Neural progenitor cell (in vitro differentiated cells): ENCODE measurements at regions not wholly inside any gene's neighbourhood (a gene's known extent, or its start where the extent isn't known, plus 50 kb on each side); places are given as distances from the start of the nearest gene placed in this dataset.
A peak's percentile ranks its signal among the peaks of the same experiment; 100 is the strongest.

Experiments
- DNase-seq: peaks from one replicate; pipeline ENCODE4 v3.0.0-alpha.2; 2016; ENCODE audit warnings: low spot score
- H2AFZ ChIP-seq: fragments of 200-600 bp; sonication (generic); replicated peaks from 2 replicates; pipeline ENCODE4 v1.6.1; 2016; ENCODE audit warnings: antibody characterized with exemption
- H3F3A ChIP-seq: fragments of 200-600 bp; sonication (generic); 2 replicates; pipeline ENCODE4 v1.6.1; 2016; ENCODE audit warnings: antibody characterized with exemption, low read depth
- H3K27ac ChIP-seq: fragments of 200-600 bp; sonication (generic); 2 replicates; pipeline ENCODE4 v1.5.1; 2016; ENCODE audit warnings: mild to moderate bottlenecking
- H3K27me3 ChIP-seq: fragments of 200-600 bp; sonication (generic); 2 replicates; pipeline ENCODE4 v1.6.1; 2016; ENCODE audit warnings: mild to moderate bottlenecking, moderate library complexity
- H3K36me3 ChIP-seq: fragments of 200-600 bp; sonication (generic); 2 replicates; pipeline ENCODE4 v1.5.1; 2016
- H3K4me1 ChIP-seq: fragments of 200-600 bp; sonication (generic); 2 replicates; pipeline ENCODE4 v1.6.1; 2016; ENCODE audit warnings: mixed run types
- H3K4me2 ChIP-seq: fragments of 200-600 bp; sonication (generic); 2 replicates; pipeline ENCODE4 v1.6.1; 2016
- H3K4me3 ChIP-seq: fragments of 200-600 bp; sonication (generic); 2 replicates; pipeline ENCODE4 v1.5.1; 2016
- H3K79me2 ChIP-seq: fragments of 200-600 bp; sonication (generic); 2 replicates; pipeline ENCODE4 v1.6.1; 2016; ENCODE audit warnings: low read depth
- H3K9ac ChIP-seq: fragments of 200-600 bp; sonication (generic); 2 replicates; pipeline ENCODE4 v1.6.1; 2016
- H3K9me3 ChIP-seq: fragments of 200-600 bp; sonication (generic); 2 replicates; pipeline ENCODE4 v1.5.1; 2016; ENCODE audit warnings: low read depth
- H4K20me1 ChIP-seq: fragments of 200-600 bp; sonication (generic); 2 replicates; pipeline ENCODE4 v1.6.1; 2016; ENCODE audit warnings: low read depth
- H3K27ac Mint-ChIP-seq: 3 replicates; pipeline ENCODE4 v1.8.0; 2021; ENCODE audit warnings: mixed read lengths
- H3K27me3 Mint-ChIP-seq: 2 replicates; pipeline ENCODE4 v1.8.0; 2022; ENCODE audit warnings: low read depth, mild to moderate bottlenecking, inconsistent platforms, moderate library complexity, mixed read lengths; ENCODE audit not compliant: insufficient read depth
- H3K36me3 Mint-ChIP-seq: 3 replicates; pipeline ENCODE4 v1.8.0; 2021; ENCODE audit warnings: mixed read lengths
- H3K4me1 Mint-ChIP-seq: 3 replicates; pipeline ENCODE4 v1.8.0; 2021; ENCODE audit warnings: mixed read lengths
- H3K4me3 Mint-ChIP-seq: 3 replicates; pipeline ENCODE4 v1.8.0; 2021; ENCODE audit warnings: mild to moderate bottlenecking, moderate library complexity, mixed read lengths
- H3K9me3 Mint-ChIP-seq: 3 replicates; pipeline ENCODE4 v1.8.0; 2020; ENCODE audit warnings: mixed read lengths
- EZH2 ChIP-seq: fragments of 200-600 bp; sonication (generic); IDR thresholded peaks from 2 replicates; pipeline ENCODE4 v1.6.1; 2017; ENCODE audit warnings: antibody characterized with exemption, mild to moderate bottlenecking, moderate library complexity
- EZH2phosphoT487 ChIP-seq: fragments of 200-600 bp; sonication (generic); IDR thresholded peaks from 2 replicates; pipeline ENCODE4 v1.6.1; 2017; ENCODE audit warnings: antibody characterized with exemption
- TF ChIP-seq, protein P1 (sequence below): fragments of 200-600 bp; sonication (generic); IDR thresholded peaks from 2 replicates; pipeline ENCODE4 v1.5.1; 2017; ENCODE audit warnings: antibody characterized with exemption, mild to moderate bottlenecking

DNA sequence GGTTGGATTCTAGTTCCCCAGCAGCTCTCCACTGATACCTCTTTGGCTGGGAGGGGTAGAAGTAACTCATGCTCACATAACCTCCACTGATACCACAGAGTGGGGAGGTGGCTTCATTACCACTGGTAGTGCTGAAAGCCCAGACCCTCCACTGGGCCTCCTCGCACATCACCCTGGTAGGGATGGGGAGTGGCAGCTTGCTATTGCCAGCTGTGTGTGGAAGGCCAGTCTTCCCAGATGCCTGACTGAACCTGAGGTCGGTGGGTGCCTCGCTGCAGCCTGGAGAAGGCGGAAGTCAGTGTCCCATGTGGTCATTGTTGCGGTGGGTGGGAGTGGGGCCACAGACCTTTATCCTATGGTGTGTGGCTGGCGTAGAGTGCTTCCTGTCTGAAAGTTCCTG lies 138.0 kb downstream of the TAF11L14 start:
- Histone ChIP-seq H3K9me3 (no peaks in the 10 kb centered on the region), H2AFZ (no peak overlapping the region), H3K27me3 (no peaks in the 10 kb centered on the region), H3K79me2 (no peaks in the 10 kb centered on the region), H3K27ac (no peak overlapping the region), H3K9ac (no peak overlapping the region), H4K20me1 (no peaks in the 10 kb centered on the region), H3K4me3 (no peak overlapping the region), H3K4me1 (no peaks in the 10 kb centered on the region), H3K4me2 (no peak overlapping the region), H3F3A (no peaks in the 10 kb centered on the region), H3K36me3 (no peaks in the 10 kb centered on the region)
- no peak for TF ChIP-seq EZH2phosphoT487
- TF ChIP-seq EZH2, result no peak
- TF ChIP-seq, protein P1, sequence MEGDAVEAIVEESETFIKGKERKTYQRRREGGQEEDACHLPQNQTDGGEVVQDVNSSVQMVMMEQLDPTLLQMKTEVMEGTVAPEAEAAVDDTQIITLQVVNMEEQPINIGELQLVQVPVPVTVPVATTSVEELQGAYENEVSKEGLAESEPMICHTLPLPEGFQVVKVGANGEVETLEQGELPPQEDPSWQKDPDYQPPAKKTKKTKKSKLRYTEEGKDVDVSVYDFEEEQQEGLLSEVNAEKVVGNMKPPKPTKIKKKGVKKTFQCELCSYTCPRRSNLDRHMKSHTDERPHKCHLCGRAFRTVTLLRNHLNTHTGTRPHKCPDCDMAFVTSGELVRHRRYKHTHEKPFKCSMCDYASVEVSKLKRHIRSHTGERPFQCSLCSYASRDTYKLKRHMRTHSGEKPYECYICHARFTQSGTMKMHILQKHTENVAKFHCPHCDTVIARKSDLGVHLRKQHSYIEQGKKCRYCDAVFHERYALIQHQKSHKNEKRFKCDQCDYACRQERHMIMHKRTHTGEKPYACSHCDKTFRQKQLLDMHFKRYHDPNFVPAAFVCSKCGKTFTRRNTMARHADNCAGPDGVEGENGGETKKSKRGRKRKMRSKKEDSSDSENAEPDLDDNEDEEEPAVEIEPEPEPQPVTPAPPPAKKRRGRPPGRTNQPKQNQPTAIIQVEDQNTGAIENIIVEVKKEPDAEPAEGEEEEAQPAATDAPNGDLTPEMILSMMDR, result no peak
- Mint-ChIP-seq H3K27me3 (no peaks in the 10 kb centered on the region), H3K4me3 (no peak overlapping the region), H3K4me1 (no peaks in the 10 kb centered on the region), H3K9me3 (peaks cover 4% of the 10 kb centered on the region), H3K36me3 (no peaks in the 10 kb centered on the region), H3K27ac (no peak overlapping the region)
- DNase-seq, result no peak

DNA sequence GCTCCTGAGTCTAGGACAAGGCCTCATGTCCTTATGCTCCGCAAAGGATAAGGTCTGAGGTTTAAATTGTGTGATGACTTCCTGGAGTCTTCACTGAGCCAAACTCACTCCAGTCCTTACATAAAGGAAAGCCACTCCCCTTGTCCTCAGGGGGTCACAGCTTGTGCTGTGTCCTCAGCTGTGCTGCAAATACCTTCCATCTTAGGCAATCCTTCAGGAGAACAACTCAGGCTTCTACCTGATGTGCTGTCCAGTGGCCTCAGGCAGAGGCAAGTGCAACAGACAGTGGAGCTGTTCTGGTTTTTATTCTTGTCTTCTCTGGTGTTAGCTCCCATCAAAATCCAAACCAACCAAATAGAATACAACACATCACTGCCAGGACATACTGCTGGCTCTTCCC lies 151.5 kb downstream of the TAF11L14 start:
- H3K27ac Mint-ChIP-seq, result peak overlapping the region; percentile 76
- DNase-seq, result peak; percentile 47
- peaks cover 20% of the 10 kb centered on the region for H3K4me1 Mint-ChIP-seq
- no peak overlapping the region for H3K4me3 ChIP-seq
- H3K27me3 ChIP-seq, result no peaks in the 10 kb centered on the region
- no peaks in the 10 kb centered on the region for H3K27me3 Mint-ChIP-seq
- H3K9me3 Mint-ChIP-seq, result peaks cover 2% of the 10 kb centered on the region
- H3F3A ChIP-seq, result no peaks in the 10 kb centered on the region
- H4K20me1 ChIP-seq, result no peaks in the 10 kb centered on the region
- peaks cover 6% of the 10 kb centered on the region for H3K4me1 ChIP-seq
- H3K4me3 Mint-ChIP-seq, result no peak overlapping the region
- H3K27ac ChIP-seq, result no peak overlapping the region
- H2AFZ ChIP-seq, result no peak overlapping the region
- no peaks in the 10 kb centered on the region for H3K36me3 Mint-ChIP-seq
- no peak overlapping the region for H3K4me2 ChIP-seq
- TF ChIP-seq, protein P1, result no peak
- TF ChIP-seq EZH2, result no peak
- no peak for TF ChIP-seq EZH2phosphoT487
- no peaks in the 10 kb centered on the region for H3K9me3 ChIP-seq
- no peak overlapping the region for H3K9ac ChIP-seq
- H3K79me2 ChIP-seq, result no peaks in the 10 kb centered on the region
- no peaks in the 10 kb centered on the region for H3K36me3 ChIP-seq

DNA sequence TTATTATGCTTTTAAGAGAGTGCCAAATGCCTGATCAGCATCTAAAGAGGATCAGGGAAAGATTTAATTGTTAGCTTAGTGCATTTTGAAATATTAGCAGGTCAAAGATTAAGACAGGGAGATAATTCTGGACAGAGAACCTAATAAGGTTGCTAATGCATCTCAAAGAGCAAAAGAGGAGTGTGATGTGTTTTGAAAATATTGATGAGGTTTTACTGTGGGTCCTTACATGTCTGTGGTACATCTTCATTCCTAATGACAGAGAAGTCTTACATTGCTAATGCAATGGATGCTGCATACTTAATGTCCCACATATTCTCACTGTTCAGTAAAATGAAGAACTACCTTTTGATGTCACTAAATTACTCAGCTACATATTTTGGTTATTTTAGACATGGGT lies 154.1 kb downstream of the TAF11L14 start:
- Histone ChIP-seq H3K36me3 (no peaks in the 10 kb centered on the region), H3K4me3 (no peak overlapping the region), H4K20me1 (no peaks in the 10 kb centered on the region), H2AFZ (no peak overlapping the region), H3F3A (no peaks in the 10 kb centered on the region), H3K79me2 (no peaks in the 10 kb centered on the region), H3K27me3 (no peaks in the 10 kb centered on the region), H3K4me2 (no peak overlapping the region), H3K27ac (no peak overlapping the region), H3K9ac (no peak overlapping the region), H3K9me3 (no peaks in the 10 kb centered on the region), H3K4me1 (peaks cover 6% of the 10 kb centered on the region)
- peaks cover 2% of the 10 kb centered on the region for H3K9me3 Mint-ChIP-seq
- no peaks in the 10 kb centered on the region for H3K36me3 Mint-ChIP-seq
- DNase-seq, result no peak
- H3K27ac Mint-ChIP-seq, result no peak overlapping the region
- H3K27me3 Mint-ChIP-seq, result no peaks in the 10 kb centered on the region
- H3K4me3 Mint-ChIP-seq, result no peak overlapping the region
- H3K4me1 Mint-ChIP-seq, result peaks cover 14% of the 10 kb centered on the region
- TF ChIP-seq, protein P1, result no peak
- TF ChIP-seq EZH2 (no peak), EZH2phosphoT487 (no peak)
